K562 (cell line): ENCODE measurements at regions not wholly inside any gene's neighbourhood (a gene's known extent, or its start where the extent isn't known, plus 50 kb on each side); places are given as distances from the start of the nearest gene placed in this dataset.

Experiments used
- BRD4 ChIP-seq: fragments of 200-600 bp; sonication (generic); IDR thresholded peaks from 2 replicates; pipeline ENCODE4 v1.6.1; 2017; ENCODE audit warnings: inconsistent platforms
- CC2D1A ChIP-seq: fragments of 450-650 bp; IDR thresholded peaks from 2 replicates; pipeline ENCODE4 v1.6.1; 2017; ENCODE audit warnings: mild to moderate bottlenecking
- EP300 ChIP-seq: IDR thresholded peaks from 2 replicates; pipeline ENCODE4 v1.6.1; 2012; ENCODE audit warnings: low read length, improper control_type of control experiment
- HDAC2 ChIP-seq: fragments of 450-650 bp; IDR thresholded peaks from 2 replicates; pipeline ENCODE4 v1.6.1; 2016; ENCODE audit warnings: mild to moderate bottlenecking
- KLF1 ChIP-seq: fragments of 450-650 bp; IDR thresholded peaks from 2 replicates; pipeline ENCODE4 v1.6.1; 2016; ENCODE audit warnings: missing genetic modification characterization, missing compliant biosample characterization
- POLR2A ChIP-seq: fragments of 450-650 bp; conservative IDR thresholded peaks from 2 replicates; pipeline ENCODE4 v1.6.1; 2016
- POLR2AphosphoS5 ChIP-seq: IDR thresholded peaks from 2 replicates; pipeline ENCODE4 v1.6.1; 2011; ENCODE audit warnings: mild to moderate bottlenecking, low read depth, low read length, moderate library complexity; ENCODE audit not compliant: control insufficient read depth, insufficient read depth
- SETDB1 ChIP-seq: IDR thresholded peaks from one replicate; pipeline ENCODE4 v1.6.1; 2012; ENCODE audit warnings: low read length, control low read depth, inconsistent platforms
- SMC3 ChIP-seq: conservative IDR thresholded peaks from 2 replicates; pipeline ENCODE4 v1.6.1; 2011; ENCODE audit warnings: low read depth, low read length, improper control_type of control experiment; ENCODE audit not compliant: insufficient read depth
- ZBTB17 ChIP-seq: fragments of 450-650 bp; formaldehyde crosslinking; IDR thresholded peaks from 2 replicates; pipeline ENCODE4 v1.4.0; 2020; ENCODE audit warnings: mild to moderate bottlenecking
- ZEB2 ChIP-seq: fragments of 450-650 bp; IDR thresholded peaks from 2 replicates; pipeline ENCODE4 v1.6.1; 2016
- TF ChIP-seq, protein P1 (sequence below), 3 experiments: IDR thresholded peaks in 2 of 3; conservative IDR thresholded peaks in 1 of 3; 2 replicates each; pipeline ENCODE4 v1.5.1; 2011 to 2012; ENCODE audit warnings: low read length in 3 of 3, mild to moderate bottlenecking in 3 of 3, control low read depth in 2 of 3, improper control_type of control experiment in 1 of 3, inconsistent platforms in 1 of 3, low read depth in 1 of 3, mixed read lengths in 1 of 3, moderate library complexity in 1 of 3; ENCODE audit not compliant: insufficient read depth in 2 of 3

DNA sequence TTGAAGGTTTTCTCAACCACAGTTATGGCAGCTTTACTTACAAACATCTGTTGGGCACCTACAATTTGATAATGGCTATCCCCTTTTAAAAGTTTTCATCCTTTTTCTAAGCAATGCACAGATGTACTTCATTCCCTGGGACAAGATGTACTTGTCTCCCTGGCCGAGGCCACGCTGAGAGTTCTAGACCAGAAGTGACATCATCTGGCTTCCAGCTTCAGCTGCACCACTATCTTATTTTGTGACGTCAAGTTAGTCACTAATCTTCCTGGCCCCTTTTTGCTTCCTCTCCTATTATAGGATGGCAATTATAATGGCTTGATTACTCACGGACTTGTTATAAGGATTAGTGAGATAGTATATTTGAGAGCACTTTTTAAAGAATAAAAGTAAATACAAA, 386.4 kb downstream of the BCL11A start:
- no peak for TF ChIP-seq CC2D1A
- TF ChIP-seq ZEB2 = no peak
- TF ChIP-seq EP300 = no peak
- no peak for TF ChIP-seq BRD4
- TF ChIP-seq POLR2A = no peak
- TF ChIP-seq SMC3 = no peak
- TF ChIP-seq ZBTB17 (CRISPR knock-in tag) = no peak
- no peak for TF ChIP-seq SETDB1
- TF ChIP-seq, protein P1, sequence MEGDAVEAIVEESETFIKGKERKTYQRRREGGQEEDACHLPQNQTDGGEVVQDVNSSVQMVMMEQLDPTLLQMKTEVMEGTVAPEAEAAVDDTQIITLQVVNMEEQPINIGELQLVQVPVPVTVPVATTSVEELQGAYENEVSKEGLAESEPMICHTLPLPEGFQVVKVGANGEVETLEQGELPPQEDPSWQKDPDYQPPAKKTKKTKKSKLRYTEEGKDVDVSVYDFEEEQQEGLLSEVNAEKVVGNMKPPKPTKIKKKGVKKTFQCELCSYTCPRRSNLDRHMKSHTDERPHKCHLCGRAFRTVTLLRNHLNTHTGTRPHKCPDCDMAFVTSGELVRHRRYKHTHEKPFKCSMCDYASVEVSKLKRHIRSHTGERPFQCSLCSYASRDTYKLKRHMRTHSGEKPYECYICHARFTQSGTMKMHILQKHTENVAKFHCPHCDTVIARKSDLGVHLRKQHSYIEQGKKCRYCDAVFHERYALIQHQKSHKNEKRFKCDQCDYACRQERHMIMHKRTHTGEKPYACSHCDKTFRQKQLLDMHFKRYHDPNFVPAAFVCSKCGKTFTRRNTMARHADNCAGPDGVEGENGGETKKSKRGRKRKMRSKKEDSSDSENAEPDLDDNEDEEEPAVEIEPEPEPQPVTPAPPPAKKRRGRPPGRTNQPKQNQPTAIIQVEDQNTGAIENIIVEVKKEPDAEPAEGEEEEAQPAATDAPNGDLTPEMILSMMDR (IDR thresholded peaks at IDR 0.05 in 2 of 3, conservative IDR thresholded peaks at IDR 0.05 in 1 of 3; ENCODE audit: insufficient read depth in 2 of 3, low read depth in 1 of 3, low read length in 3 of 3) = no peak
- no peak for TF ChIP-seq KLF1 (tag)
- TF ChIP-seq HDAC2 = no peak
- TF ChIP-seq POLR2AphosphoS5 = no peak
